A549 (cell line): ENCODE measurements at regions not wholly inside any gene's neighbourhood (a gene's known extent, or its start where the extent isn't known, plus 50 kb on each side); places are given as distances from the start of the nearest gene placed in this dataset.
A peak's percentile ranks its signal among the peaks of the same experiment; 100 is the strongest.

Source experiments
- ATAC-seq, 2 experiments: fragments of 200-7000 bp in 1 of 2; fragments of >200 bp in 1 of 2; cut with Nextera tagmentation in 1 of 2; cut with Tn5 transposase in 1 of 2; 3 replicates each; pipeline versions ENCODE4 v1.8.0 to v1.9.1; 2018 to 2020; ENCODE audit warnings: mild to moderate bottlenecking in 1 of 2, moderate library complexity in 1 of 2
- CTCF ChIA-PET: fragments of 300-600 bp; sonication (Branson Sonifier 250); formaldehyde crosslinking; extraction: SDS; loops from one replicate; lab custom pipeline; 2021; ENCODE audit warnings: antibody characterized with exemption, inconsistent platforms; lab: Yijun Ruan, JAX
- POLR2A ChIA-PET: fragments of 350-600 bp; formaldehyde crosslinking; extraction: SDS; loops from one replicate; lab custom pipeline; 2021; ENCODE audit warnings: antibody characterized with exemption, inconsistent platforms; lab: Yijun Ruan, JAX
- DNase-seq, 2 experiments: peaks; one replicate each; pipeline versions ENCODE4 v3.0.0 to v3.0.0-alpha.2; 2011 to 2016; ENCODE audit warnings: low read depth in 1 of 2, low spot score in 1 of 2
- FAIRE-seq: peaks from 2 replicates; lab custom pipeline; 2011; peaks lifted over from hg19 to GRCh38; lab: Jason Lieb, UNC
- H3K27ac ChIP-seq, 2 experiments: fragments of >200 bp; sonication (Bioruptor Twin); formaldehyde crosslinking; 3 replicates each; pipeline ENCODE4 v1.5.1; 2016 to 2017
- H3K4me1 ChIP-seq: fragments of >200 bp; sonication (Bioruptor Twin); formaldehyde crosslinking; 3 replicates; pipeline ENCODE4 v1.6.1; 2016
- H3K4me2 ChIP-seq: fragments of >200 bp; sonication (Bioruptor Twin); formaldehyde crosslinking; 3 replicates; pipeline ENCODE4 v1.6.1; 2016
- H3K4me3 ChIP-seq: fragments of >200 bp; sonication (Bioruptor Twin); formaldehyde crosslinking; 3 replicates; pipeline ENCODE4 v1.5.1; 2016
- H3K9me3 ChIP-seq: fragments of >200 bp; sonication (Bioruptor Twin); formaldehyde crosslinking; 3 replicates; pipeline ENCODE4 v1.6.1; 2016
- CBX2 ChIP-seq: fragments of 200-600 bp; sonication (generic); IDR thresholded peaks from 2 replicates; pipeline ENCODE4 v1.6.1; 2016; ENCODE audit warnings: low read depth, mild to moderate bottlenecking, borderline replicate concordance
- CTCF ChIP-seq: fragments of >200 bp; sonication (Bioruptor Twin); formaldehyde crosslinking; IDR thresholded peaks from 3 replicates; pipeline ENCODE4 v1.5.1; 2016
- ELK1 ChIP-seq: fragments of 150-350 bp; IDR thresholded peaks from 2 replicates; pipeline ENCODE4 v1.6.1; 2014; ENCODE audit warnings: low read depth, mild to moderate bottlenecking, low read length
- ESRRA ChIP-seq: fragments of 150-350 bp; IDR thresholded peaks from 2 replicates; pipeline ENCODE4 v1.6.1; 2014; ENCODE audit warnings: mild to moderate bottlenecking, low read length, borderline replicate concordance
- HEYL ChIP-seq: fragments of 250-450 bp; sonication (Bioruptor Pico); IDR thresholded peaks from 2 replicates; pipeline ENCODE4 v1.8.0; 2021; ENCODE audit warnings: mild to moderate bottlenecking, moderate library complexity
- HMGXB4 ChIP-seq: fragments of 250-450 bp; sonication (Bioruptor Pico); IDR thresholded peaks from 2 replicates; pipeline ENCODE4 v1.5.0; 2021; ENCODE audit warnings: mild to moderate bottlenecking, moderate library complexity, borderline replicate concordance
- HOXB13 ChIP-seq: fragments of 250-450 bp; sonication (Bioruptor Pico); IDR thresholded peaks from 2 replicates; pipeline ENCODE4 v1.5.0; 2020; ENCODE audit warnings: low read depth, mild to moderate bottlenecking, moderate library complexity
- JUN ChIP-seq, 2 experiments: fragments of >200 bp; sonication (Bioruptor Twin); formaldehyde crosslinking; IDR thresholded peaks; 2 replicates in 1 of 2; 3 replicates in 1 of 2; pipeline ENCODE4 v1.6.1; 2016 to 2017
- MAX ChIP-seq: IDR thresholded peaks from 2 replicates; pipeline ENCODE4 v1.6.1; 2012
- NR3C1 ChIP-seq: fragments of >200 bp; sonication (Bioruptor Twin); formaldehyde crosslinking; IDR thresholded peaks from 3 replicates; pipeline ENCODE4 v1.6.1; 2017
- POLR2AphosphoS2 ChIP-seq: conservative IDR thresholded peaks from 2 replicates; pipeline ENCODE4 v1.6.1; 2012; ENCODE audit warnings: low read length, improper control_type of control experiment, inconsistent platforms
- RCOR1 ChIP-seq: fragments of 150-350 bp; IDR thresholded peaks from 2 replicates; pipeline ENCODE4 v1.6.1; 2014; ENCODE audit warnings: antibody characterized with exemption, low read length, low read depth
- RFX5 ChIP-seq: fragments of 450-650 bp; IDR thresholded peaks from 2 replicates; pipeline ENCODE4 v1.7.1; 2014; ENCODE audit warnings: antibody characterized with exemption, mild to moderate bottlenecking, moderate library complexity
- TP53 ChIP-seq: fragments of 250-450 bp; sonication (Bioruptor Pico); IDR thresholded peaks from 2 replicates; pipeline ENCODE4 v1.5.0; 2021; ENCODE audit warnings: mild to moderate bottlenecking, moderate library complexity
- ZC3H11A ChIP-seq: fragments of 450-650 bp; IDR thresholded peaks from 2 replicates; pipeline ENCODE4 v1.6.1; 2014; ENCODE audit warnings: antibody characterized with exemption, mild to moderate bottlenecking
- ZFP36 ChIP-seq: fragments of 450-650 bp; IDR thresholded peaks from 2 replicates; pipeline ENCODE4 v1.6.1; 2014; ENCODE audit warnings: borderline replicate concordance; ENCODE audit not compliant: partially characterized antibody
- WGBS: methylation state at CpG from one replicate; pipeline ENCODE4 v1.1.6; 2017; ENCODE audit errors: missing lambda C conversion rate; 5-methylcytosine and 5-hydroxymethylcytosine counted together

- DNase-seq (no peak), ATAC-seq (no peak), FAIRE-seq (no peak)
- no peaks in the 10 kb centered on the region for H3K9me3 ChIP-seq
- POLR2A ChIA-PET = no interaction called here
- TF ChIP-seq ESRRA = no peak
- TF ChIP-seq TP53 = no peak
- TF ChIP-seq JUN (IDR thresholded peaks at IDR 0.05) = no peak
- no peak for TF ChIP-seq MAX
- TF ChIP-seq ZC3H11A = no peak
- TF ChIP-seq HOXB13 (CRISPR knock-in tag) = no peak
- no peak for TF ChIP-seq NR3C1
- no peak for TF ChIP-seq HEYL (CRISPR knock-in tag)
- no peak for TF ChIP-seq POLR2AphosphoS2
- no peak for TF ChIP-seq CTCF
- no peak for TF ChIP-seq ZFP36
- no peak for TF ChIP-seq RFX5
- peak overlapping the region; percentile 25; the same call in 1 of the 3 replicates for H3K4me2 ChIP-seq
- CTCF ChIA-PET = interaction anchor here (0.9 to 1.4 kb wide), 3 partner anchors 25 to 73 kb away, joined by 3 read pairs; no protein-coding TSS in a partner anchor
- H3K27ac ChIP-seq = 0 out of 6 replicates have a peak overlapping the region, but pooled peaks of 1 of the 2 experiments have one; percentile 32
- WGBS = 39% methylated on average over 1 of the region's 1 CpG
- no peak overlapping the region for H3K4me3 ChIP-seq
- H3K4me1 ChIP-seq = peaks cover 16% of the 10 kb centered on the region
Measured at GRCh38 chr3:30085486-30085885, 520.9 kb upstream of the TGFBR2 start.

GRCh38 chr3:30091686-30092085 lies 514.7 kb upstream of the TGFBR2 start:
- no peak for FAIRE-seq
- H3K4me2 ChIP-seq = no peak overlapping the region

More at GRCh38 chr3:30091686-30092085, 514.7 kb upstream of the TGFBR2 start:
- ATAC-seq (no peak), DNase-seq (no peak)
- 0 out of 3 replicates have a peak, but pooled peaks cover 5% of the 10 kb centered on the region for H3K9me3 ChIP-seq
- no peaks in the 10 kb centered on the region for H3K4me1 ChIP-seq
- no peak overlapping the region for H3K27ac ChIP-seq
- CTCF ChIA-PET = no interaction called here
- no peak for TF ChIP-seq JUN (IDR thresholded peaks at IDR 0.05)
- no peak for TF ChIP-seq RCOR1
- no peak for TF ChIP-seq HEYL (CRISPR knock-in tag)
- TF ChIP-seq CBX2 = no peak
- TF ChIP-seq ELK1 = no peak
- no peak for TF ChIP-seq NR3C1
- no peak for TF ChIP-seq ZC3H11A
- no peak for TF ChIP-seq TP53
- TF ChIP-seq HMGXB4 (CRISPR knock-in tag) = no peak
- no peak for TF ChIP-seq ZFP36
- no peak overlapping the region for H3K4me3 ChIP-seq
- POLR2A ChIA-PET = no interaction called here
